ENCODE measurements at regions not wholly inside any gene's neighbourhood (a gene's known extent, or its start where the extent isn't known, plus 50 kb on each side); places are given as distances from the start of the nearest gene placed in this dataset.
"Not testable (repeated sequence)": the region's sequence is repeated elsewhere in the genome, so short reads cannot be mapped to it uniquely, and the experiment has no call there.

DNA sequence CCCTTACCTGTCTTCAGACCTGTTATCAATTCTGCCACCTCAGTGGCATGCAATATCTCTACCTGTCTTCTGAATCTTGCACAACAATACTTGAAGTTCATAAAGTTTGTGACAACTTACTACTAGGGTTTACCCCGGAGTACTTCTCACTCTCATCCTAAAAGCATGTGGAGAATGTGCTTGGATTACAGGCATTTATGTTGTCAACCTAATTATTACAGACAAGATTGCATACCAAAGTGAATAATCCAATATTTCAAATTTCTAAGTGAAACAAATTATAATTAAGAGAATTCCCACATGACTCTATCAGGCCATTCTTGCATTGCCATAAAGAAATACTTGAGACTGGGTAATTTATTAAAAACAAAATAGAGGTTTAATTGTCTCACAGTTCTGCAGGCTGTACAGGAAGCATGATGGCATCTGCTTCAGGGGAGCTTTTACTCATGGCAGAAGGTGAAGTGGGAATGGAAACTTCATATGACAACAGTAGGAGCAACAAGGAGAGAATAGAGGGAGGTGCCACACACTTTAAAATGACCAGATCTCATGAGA lies 661.0 kb upstream of the SPRY2 start:
- no peaks in the 10 kb centered on the region for H3K4me1 ChIP-seq (ENCODE audit: control insufficient read depth in 2 of 3, insufficient read depth in 2 of 3, low read depth in 1 of 3, low read length in 3 of 3)
- no peak overlapping the region for H3K27ac ChIP-seq (ENCODE audit: low read depth in 2 of 2, low read length in 2 of 2)
- no peak overlapping the region for H3K9ac ChIP-seq (ENCODE audit: low read length in 3 of 3)
- H3K36me3 ChIP-seq (ENCODE audit: control insufficient read depth in 2 of 3, insufficient read depth in 3 of 3, low read length in 3 of 3): no peaks in the 10 kb centered on the region
- H3K9me3 ChIP-seq (ENCODE audit: control insufficient read depth in 2 of 3, insufficient read depth in 1 of 3, low read length in 3 of 3): peaks cover 0 to 3% (median 0%) of the 10 kb centered on the region in 3 donors
- H3K4me3 ChIP-seq (ENCODE audit: low read length in 3 of 3): no peak overlapping the region
- FAIRE-seq (no peak), DNase-seq (no peak)
- no peak for TF ChIP-seq CTCF (IDR thresholded peaks at IDR 0.05; ENCODE audit: borderline replicate concordance, extremely low read depth, insufficient read depth)
- intact Hi-C loops (cut with DNase I): no loop called here
- H3K27me3 ChIP-seq (ENCODE audit: control insufficient read depth, insufficient read depth, low read length): no peaks in the 10 kb centered on the region

DNA sequence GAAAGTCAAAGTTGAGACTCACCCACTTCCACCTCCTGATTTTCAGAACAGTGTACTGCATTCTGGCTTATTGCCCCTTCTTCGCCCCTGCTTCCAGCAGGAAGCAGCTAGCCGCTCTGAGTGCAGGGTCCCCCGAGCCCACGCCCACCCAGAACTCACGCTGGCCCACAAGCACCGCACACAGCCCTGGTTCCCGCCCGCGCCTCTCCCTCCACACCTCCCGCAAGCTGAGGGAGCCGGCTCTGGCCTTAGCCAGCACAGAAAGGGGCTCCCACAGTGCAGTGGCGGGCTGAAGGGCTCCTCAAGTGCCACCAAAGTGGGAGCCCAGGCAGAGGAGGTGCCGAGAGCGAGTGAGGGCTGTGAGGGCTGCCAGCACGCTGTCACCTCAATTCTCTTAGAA lies 657.7 kb upstream of the SPRY2 start:
- intact Hi-C loops (cut with DNase I); H3K36me3 ChIP-seq (ENCODE audit: control insufficient read depth in 2 of 3, insufficient read depth in 3 of 3, low read length in 3 of 3); FAIRE-seq; H3K27me3 ChIP-seq (ENCODE audit: control insufficient read depth, insufficient read depth, low read length); H3K9ac ChIP-seq (ENCODE audit: low read length in 3 of 3); H3K9me3 ChIP-seq (ENCODE audit: control insufficient read depth in 2 of 3, insufficient read depth in 1 of 3, low read length in 3 of 3); H3K4me3 ChIP-seq (ENCODE audit: low read length in 3 of 3); H3K4me1 ChIP-seq (ENCODE audit: control insufficient read depth in 2 of 3, insufficient read depth in 2 of 3, low read depth in 1 of 3, low read length in 3 of 3); H3K27ac ChIP-seq (ENCODE audit: low read depth in 2 of 2, low read length in 2 of 2): not testable (repeated sequence)
- DNase-seq: peak in 1 of 5 donors; percentile 52

- Histone ChIP-seq H3K27ac (ENCODE audit: low read depth in 2 of 2, low read length in 2 of 2) (no peak overlapping the region), H3K4me1 (ENCODE audit: control insufficient read depth in 2 of 3, insufficient read depth in 2 of 3, low read depth in 1 of 3, low read length in 3 of 3) (no peaks in the 10 kb centered on the region), H3K9ac (ENCODE audit: low read length in 3 of 3) (no peak overlapping the region), H3K9me3 (ENCODE audit: control insufficient read depth in 2 of 3, insufficient read depth in 1 of 3, low read length in 3 of 3) (peaks cover 0 to 3% (median 0%) of the 10 kb centered on the region in 3 donors), H3K36me3 (ENCODE audit: control insufficient read depth in 2 of 3, insufficient read depth in 3 of 3, low read length in 3 of 3) (no peaks in the 10 kb centered on the region), H3K4me3 (ENCODE audit: low read length in 3 of 3) (no peak overlapping the region), H3K27me3 (ENCODE audit: control insufficient read depth, insufficient read depth, low read length) (no peaks in the 10 kb centered on the region)
- FAIRE-seq (no peak), DNase-seq (no peak)
- TF ChIP-seq CTCF (IDR thresholded peaks at IDR 0.05; ENCODE audit: borderline replicate concordance, extremely low read depth, insufficient read depth): no peak
- intact Hi-C loops (cut with DNase I): no loop called here
Measured at GRCh38 chr13:80989747-80990146, 648.8 kb upstream of the SPRY2 start.

GRCh38 chr13:80989241-80989640 lies 648.3 kb upstream of the SPRY2 start:
- no peak overlapping the region for H3K4me3 ChIP-seq (ENCODE audit: low read length in 3 of 3)
- H3K27me3 ChIP-seq (ENCODE audit: control insufficient read depth, insufficient read depth, low read length): no peaks in the 10 kb centered on the region
- H3K27ac ChIP-seq (ENCODE audit: low read depth in 2 of 2, low read length in 2 of 2): no peak overlapping the region
- no peak for DNase-seq
- H3K36me3 ChIP-seq (ENCODE audit: control insufficient read depth in 2 of 3, insufficient read depth in 3 of 3, low read length in 3 of 3): no peaks in the 10 kb centered on the region
- peaks cover 0 to 3% (median 0%) of the 10 kb centered on the region in 3 donors for H3K9me3 ChIP-seq (ENCODE audit: control insufficient read depth in 2 of 3, insufficient read depth in 1 of 3, low read length in 3 of 3)
- H3K9ac ChIP-seq (ENCODE audit: low read length in 3 of 3): no peak overlapping the region
- TF ChIP-seq CTCF (IDR thresholded peaks at IDR 0.05; ENCODE audit: borderline replicate concordance, extremely low read depth, insufficient read depth): no peak
- intact Hi-C loops (cut with DNase I): no loop called here
- FAIRE-seq: no peak
- no peaks in the 10 kb centered on the region for H3K4me1 ChIP-seq (ENCODE audit: control insufficient read depth in 2 of 3, insufficient read depth in 2 of 3, low read depth in 1 of 3, low read length in 3 of 3)
